ENCODE measurements at regions not wholly inside any gene's neighbourhood (a gene's known extent, or its start where the extent isn't known, plus 50 kb on each side); places are given as distances from the start of the nearest gene placed in this dataset.
"Not testable (repeated sequence)": the region's sequence is repeated elsewhere in the genome, so short reads cannot be mapped to it uniquely, and the experiment has no call there.

GRCh38 chr3:161602475-161602874 is 105.9 kb downstream of the OTOL1 start:
- no peak for DNase-seq

DNA sequence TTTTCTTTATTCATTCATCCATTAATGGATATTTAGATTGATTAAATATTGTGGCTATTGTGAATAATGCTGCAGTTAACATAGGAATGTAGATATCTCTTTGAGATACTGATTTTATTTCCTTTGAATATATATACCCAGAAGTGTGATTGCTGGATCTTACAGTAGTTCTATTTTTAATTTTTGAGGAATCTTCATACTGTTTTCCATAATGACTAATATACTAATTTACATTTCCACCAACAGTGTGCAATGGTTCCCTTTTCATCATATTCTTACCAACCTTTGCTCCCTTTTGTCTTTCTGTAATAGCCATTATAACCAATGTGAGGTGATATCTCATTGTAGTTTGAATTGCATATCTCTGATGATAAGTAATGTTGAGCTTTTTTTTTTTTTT is 106.3 kb downstream of the OTOL1 start:
- no peak for DNase-seq

DNA sequence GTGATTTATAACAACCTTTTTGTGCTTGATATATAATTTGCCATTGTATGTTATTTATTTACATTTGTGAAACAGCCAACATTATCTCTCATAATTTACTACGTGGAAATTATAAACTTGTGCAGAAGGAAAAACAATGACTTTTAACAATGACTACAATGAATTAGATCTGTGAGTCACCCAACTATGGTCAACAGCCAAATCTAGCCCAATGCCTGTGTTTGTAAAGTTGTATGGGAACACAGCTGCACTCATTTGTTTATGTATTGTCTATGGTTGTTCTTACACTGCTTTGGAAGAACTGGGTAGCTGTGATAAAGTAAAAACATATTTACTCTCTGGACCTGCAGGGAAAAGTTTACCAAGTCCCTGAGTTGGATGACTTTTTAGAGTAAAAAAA is 110.4 kb downstream of the OTOL1 start:
- no peak for DNase-seq

DNA sequence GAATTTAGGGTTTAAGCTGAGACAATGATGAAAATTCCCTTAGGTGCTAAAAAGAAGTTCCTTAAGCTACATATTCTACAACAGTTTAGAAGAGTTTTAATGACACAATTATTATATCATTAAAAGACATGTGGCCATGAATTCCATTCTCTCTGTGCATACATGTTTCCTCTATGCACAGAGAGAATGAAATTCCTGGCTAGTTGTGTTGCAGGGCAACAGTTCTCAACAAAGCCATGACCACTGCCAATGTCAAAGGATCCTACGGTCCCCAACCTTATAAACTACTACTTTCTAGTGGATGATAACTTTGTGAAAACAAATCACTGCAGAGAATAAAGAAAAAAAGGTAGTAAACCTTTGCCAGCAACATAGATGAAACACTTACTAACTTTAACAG is 122.7 kb downstream of the OTOL1 start:
- no peak for DNase-seq

DNA sequence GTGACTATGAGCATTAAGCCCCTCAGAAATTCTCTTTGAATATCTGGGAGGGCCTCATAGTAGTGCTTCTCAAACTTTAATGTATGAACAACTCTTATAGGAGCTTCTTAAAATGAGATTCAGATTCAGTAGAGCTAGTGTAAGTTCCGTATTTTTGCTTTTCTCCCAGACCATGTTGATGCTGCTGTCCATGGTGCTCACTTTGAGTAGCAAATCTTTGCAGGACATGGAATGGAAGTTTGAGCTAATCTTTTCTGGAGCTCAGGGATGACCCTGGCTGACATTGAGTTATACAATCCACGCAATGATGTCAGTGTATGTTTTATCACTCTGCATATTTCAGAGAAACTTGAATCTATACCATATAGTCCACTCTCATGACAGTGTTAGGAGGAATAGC is 134.2 kb downstream of the OTOL1 start:
- DNase-seq: no peak

- DNase-seq: no peak
Observed at GRCh38 chr3:161631536-161631935, 134.9 kb downstream of the OTOL1 start.

- no peak for DNase-seq
Observed at GRCh38 chr3:161637559-161637958, 141.0 kb downstream of the OTOL1 start.

- not testable (repeated sequence) for DNase-seq
Observed at GRCh38 chr3:161639095-161639494, 142.5 kb downstream of the OTOL1 start.

DNA sequence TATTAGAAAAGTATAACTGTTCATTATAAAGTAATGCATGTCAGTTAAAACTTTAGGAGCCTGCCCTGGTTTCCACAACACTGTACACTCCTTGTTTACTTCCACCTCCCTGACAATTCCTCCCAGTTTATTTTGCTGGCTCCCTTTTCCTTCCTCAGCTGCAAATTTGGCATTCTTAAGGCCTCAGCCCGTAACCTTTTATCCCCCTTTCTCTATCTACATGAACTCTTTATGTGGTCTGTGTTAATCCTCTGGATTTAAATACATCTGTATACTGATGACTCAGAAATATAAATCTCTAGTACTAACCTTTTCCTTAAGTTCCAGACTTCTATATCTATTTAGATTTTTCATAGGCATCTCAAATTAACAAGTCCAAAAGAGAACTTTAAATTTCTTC is 143.6 kb downstream of the OTOL1 start:
- no peak for DNase-seq

- DNase-seq: no peak
Observed at GRCh38 chr3:161641287-161641686, 144.7 kb downstream of the OTOL1 start.

- DNase-seq: no peak
Observed at GRCh38 chr3:161644891-161645635, 148.5 kb downstream of the OTOL1 start.

DNA sequence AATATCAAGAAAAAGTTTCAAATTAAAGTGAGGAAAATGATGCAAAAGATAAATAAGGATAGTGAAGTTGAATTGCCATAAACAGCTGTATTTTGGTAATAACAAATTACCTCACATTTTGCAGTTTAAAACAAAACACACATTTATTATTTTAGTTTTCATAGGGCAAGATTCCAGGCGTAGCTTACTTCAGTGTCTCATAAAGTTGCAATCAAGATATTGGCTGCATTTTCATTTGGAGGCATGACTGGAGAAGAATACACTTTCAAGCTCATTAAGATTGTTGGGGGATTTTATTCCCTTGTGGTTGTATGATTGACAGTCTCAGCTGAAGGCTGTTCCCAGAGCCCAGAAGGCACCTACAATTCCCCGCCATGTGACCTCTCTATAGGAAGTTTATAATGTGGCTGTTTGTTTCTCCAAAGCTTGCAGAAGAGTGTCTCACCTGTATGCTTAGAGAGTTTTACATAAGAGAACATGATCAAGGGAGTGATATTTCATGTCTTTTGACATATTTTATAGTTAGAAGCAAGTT is 151.4 kb downstream of the OTOL1 start:
- no peak for DNase-seq

- no peak for DNase-seq
Observed at GRCh38 chr3:161649900-161650484, 153.4 kb downstream of the OTOL1 start.

DNA sequence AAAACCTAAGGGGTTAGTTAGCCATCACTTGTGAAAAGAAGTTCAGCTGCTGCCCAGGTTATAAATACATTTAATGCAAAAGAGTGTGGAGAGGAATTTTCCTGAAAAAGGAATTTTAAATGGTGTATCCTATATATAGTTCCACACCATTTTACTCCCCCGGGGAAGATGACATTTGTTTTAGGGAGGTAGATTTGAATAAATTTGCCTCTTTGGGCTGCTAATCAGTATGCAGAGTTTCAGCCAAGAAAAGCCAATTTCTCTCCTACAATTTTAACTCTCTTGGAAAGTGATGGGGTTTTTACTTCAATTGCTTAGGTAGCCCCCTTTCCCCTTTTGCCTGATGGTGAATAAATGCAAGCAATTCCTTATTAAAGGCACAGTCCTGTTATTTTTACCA is 161.2 kb downstream of the OTOL1 start:
- DNase-seq: no peak

- DNase-seq: no peak
Observed at GRCh38 chr3:161671141-161671540, 174.5 kb downstream of the OTOL1 start.

GRCh38 chr3:161672478-161672877 is 175.9 kb downstream of the OTOL1 start:
- DNase-seq: no peak

- DNase-seq: no peak
Observed at GRCh38 chr3:161673866-161674265, 177.3 kb downstream of the OTOL1 start.

- no peak for DNase-seq
Observed at GRCh38 chr3:161674402-161674801, 177.8 kb downstream of the OTOL1 start.

DNA sequence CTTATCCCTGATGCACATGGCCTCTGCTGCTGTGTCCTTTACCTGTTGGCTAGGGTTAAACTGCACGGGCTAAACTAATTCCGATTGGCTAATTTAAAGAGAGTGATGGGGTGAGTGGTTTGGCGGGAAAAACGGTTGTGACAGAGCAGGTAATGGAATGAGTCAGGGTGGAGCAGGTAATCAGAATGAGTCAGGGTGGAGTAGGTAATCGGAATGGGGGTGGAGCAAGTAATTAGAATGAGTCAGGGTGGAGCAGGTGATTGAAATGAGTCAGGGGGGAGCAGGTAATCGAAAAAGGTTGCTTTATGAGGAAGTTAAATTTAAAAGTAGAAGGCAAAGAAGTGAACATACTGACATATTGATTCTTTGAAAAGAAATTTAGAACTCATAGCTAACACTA is 185.2 kb downstream of the OTOL1 start:
- not testable (repeated sequence) for DNase-seq

DNA sequence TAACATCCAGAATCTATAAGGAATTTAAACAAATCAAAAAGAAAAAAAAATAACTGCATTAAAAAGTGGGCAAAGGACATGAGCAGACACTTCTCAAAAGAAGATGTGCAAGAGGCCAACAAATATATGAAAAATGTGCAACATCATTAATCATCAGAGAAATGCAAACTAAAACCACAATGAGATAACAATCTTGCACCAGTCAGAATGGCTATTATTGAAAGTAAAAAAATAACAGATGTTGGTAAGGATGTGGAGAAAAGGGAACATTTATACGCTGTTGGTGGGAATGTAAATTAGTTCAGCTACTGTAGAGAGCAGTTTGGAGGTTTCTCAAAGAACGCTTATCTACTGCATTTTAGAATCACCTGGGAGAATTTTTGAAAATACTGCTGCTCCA is 186.1 kb downstream of the OTOL1 start:
- DNase-seq: no peak

GRCh38 chr3:161689584-161690298 is 193.1 kb downstream of the OTOL1 start:
- no peak for DNase-seq

DNA sequence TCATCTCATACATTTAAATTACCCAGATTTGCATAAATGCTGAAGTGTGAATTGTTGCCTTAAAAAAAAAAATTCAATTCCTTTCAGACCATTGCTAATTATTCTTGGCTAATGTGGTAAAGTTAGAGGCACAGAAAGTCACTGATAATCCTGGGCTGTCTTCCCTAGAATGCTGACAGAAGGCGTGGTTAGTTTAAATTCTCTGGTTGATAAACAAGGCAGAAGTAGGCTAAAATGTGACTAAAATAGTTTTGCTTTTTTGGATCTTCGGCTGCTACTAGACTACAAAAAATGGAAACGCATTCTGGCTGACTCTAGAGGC is 193.7 kb downstream of the OTOL1 start:
- DNase-seq: no peak

GRCh38 chr3:161691677-161692076 is 195.1 kb downstream of the OTOL1 start:
- DNase-seq: no peak

Data from NCI-H2171 (cell line).